Body of pancreas (tissue), 4 donors: ENCODE measurements at regions not wholly inside any gene's neighbourhood (a gene's known extent, or its start where the extent isn't known, plus 50 kb on each side); places are given as distances from the start of the nearest gene placed in this dataset.

ENCODE experiments used
- CTCF ChIP-seq, 7 experiments: fragments of 450-650 bp in 4 of 7; fragments of 200-600 bp in 3 of 7; sonication (generic) in 3 of 7; IDR thresholded peaks; one replicate each; pipeline ENCODE4 v1.5.1; 2016 to 2019; ENCODE audit warnings: antibody characterized with exemption in 7 of 7
- POLR2A ChIP-seq, 3 donors: fragments of 450-650 bp; IDR thresholded peaks; one replicate each; pipeline ENCODE4 v1.6.1; 2016; ENCODE audit warnings: antibody characterized with exemption in 3 of 3, mild to moderate bottlenecking in 2 of 3

GRCh38 chrX:40248822-40249221 is 151.1 kb upstream of the BCOR start:
- TF ChIP-seq CTCF (IDR thresholded peaks at IDR 0.05), result no peak
- no peak for TF ChIP-seq POLR2A (IDR thresholded peaks at IDR 0.05)
